ENCODE measurements at regions not wholly inside any gene's neighbourhood (a gene's known extent, or its start where the extent isn't known, plus 50 kb on each side); places are given as distances from the start of the nearest gene placed in this dataset.

- no peak overlapping the region for H3K4me3 ChIP-seq (ENCODE audit: insufficient read depth, low read depth, low read length)
Measured at GRCh38 chr12:22924391-22924790, 299.4 kb downstream of the ETNK1 start.

More at GRCh38 chr12:22924391-22924790, 299.4 kb downstream of the ETNK1 start:
- no peaks in the 10 kb centered on the region for H3K36me3 ChIP-seq (ENCODE audit: control insufficient read depth, insufficient read depth, low read length)
- no peak overlapping the region for H2AFZ ChIP-seq (replicated peaks; ENCODE audit: low read length, poor library complexity)
- H4K5ac ChIP-seq (ENCODE audit: low read depth, low read length): no peak overlapping the region
- H4K8ac ChIP-seq (ENCODE audit: low read depth in 2 of 2, low read length in 2 of 2): no peak overlapping the region
- H2BK5ac ChIP-seq (ENCODE audit: low read depth, low read length, poor library complexity, severe bottlenecking): no peak overlapping the region
- H2BK120ac ChIP-seq (ENCODE audit: low read depth, low read length): no peak overlapping the region
- dilution Hi-C loops (cut with HindIII; ENCODE audit: low sequenced_read_pairs, unreplicated experiment) (no loop called here), intact Hi-C loops (cut with micrococcal nuclease) (no loop called here), in situ Hi-C loops (cut with MboI; ENCODE audit: low sequenced_read_pairs) (no loop called here)
- no peak overlapping the region for H2BK20ac ChIP-seq (ENCODE audit: low read depth, low read length)
- WGBS, 2 experiments (ENCODE audit: extremely low coverage in 2 of 2, insufficient read length in 1 of 2): no CpG with 5 or more reads among the region's 2 CpGs
- no peak overlapping the region for H3K27ac ChIP-seq (ENCODE audit: insufficient read depth, low read length)
- H3K79me1 ChIP-seq (ENCODE audit: low read depth in 1 of 2, low read length in 2 of 2): no peaks in the 10 kb centered on the region
- H2AK9ac ChIP-seq (replicated peaks; ENCODE audit: low read depth, low read length, poor library complexity): no peak overlapping the region
- no peak overlapping the region for H3K23ac ChIP-seq (ENCODE audit: low read depth, low read length)
- no peak overlapping the region for H3K9ac ChIP-seq (ENCODE audit: low read depth, low read length)
- ChIA-PET POLR2A (ENCODE audit: unreplicated experiment) (no interaction called here), CTCF (interaction anchor here (0.6 kb wide), 1 partner anchor 541 kb away, joined by 4 read pairs; no protein-coding TSS in a partner anchor)
- no peak overlapping the region for H3K56ac ChIP-seq (ENCODE audit: extremely low read depth, insufficient read depth, low read length)
- H2AK5ac ChIP-seq (ENCODE audit: low read depth, low read length): no peak overlapping the region
- DNase-seq: no peak
- H3K4me2 ChIP-seq (ENCODE audit: low read depth, low read length): no peak overlapping the region
- TF ChIP-seq NFE2L2 (IDR thresholded peaks at IDR 0.05; ENCODE audit: low read depth, low read length): no peak
- TF ChIP-seq RAD21 (IDR thresholded peaks at IDR 0.05; ENCODE audit: low read length): no peak
- TF ChIP-seq, protein P1, sequence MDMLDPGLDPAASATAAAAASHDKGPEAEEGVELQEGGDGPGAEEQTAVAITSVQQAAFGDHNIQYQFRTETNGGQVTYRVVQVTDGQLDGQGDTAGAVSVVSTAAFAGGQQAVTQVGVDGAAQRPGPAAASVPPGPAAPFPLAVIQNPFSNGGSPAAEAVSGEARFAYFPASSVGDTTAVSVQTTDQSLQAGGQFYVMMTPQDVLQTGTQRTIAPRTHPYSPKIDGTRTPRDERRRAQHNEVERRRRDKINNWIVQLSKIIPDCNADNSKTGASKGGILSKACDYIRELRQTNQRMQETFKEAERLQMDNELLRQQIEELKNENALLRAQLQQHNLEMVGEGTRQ (IDR thresholded peaks at IDR 0.05; ENCODE audit: low read depth, low read length): no peak
- no peak for TF ChIP-seq POLR2A (IDR thresholded peaks at IDR 0.05; ENCODE audit: low read depth, low read length)
- TF ChIP-seq RFX5 (IDR thresholded peaks at IDR 0.05; ENCODE audit: low read depth, low read length): no peak
- no peak for TF ChIP-seq FOS (IDR thresholded peaks at IDR 0.05; ENCODE audit: low read depth, low read length)
- TF ChIP-seq MAZ (IDR thresholded peaks at IDR 0.05; ENCODE audit: borderline replicate concordance, low read depth, low read length): no peak
- TF ChIP-seq BHLHE40 (IDR thresholded peaks at IDR 0.05; ENCODE audit: low read depth, low read length): no peak
- no peak for TF ChIP-seq CHD1 (IDR thresholded peaks at IDR 0.05; ENCODE audit: low read depth, low read length)
- no peak for TF ChIP-seq MAFK (IDR thresholded peaks at IDR 0.05; ENCODE audit: low read depth, low read length)
- TF ChIP-seq, protein P2, sequence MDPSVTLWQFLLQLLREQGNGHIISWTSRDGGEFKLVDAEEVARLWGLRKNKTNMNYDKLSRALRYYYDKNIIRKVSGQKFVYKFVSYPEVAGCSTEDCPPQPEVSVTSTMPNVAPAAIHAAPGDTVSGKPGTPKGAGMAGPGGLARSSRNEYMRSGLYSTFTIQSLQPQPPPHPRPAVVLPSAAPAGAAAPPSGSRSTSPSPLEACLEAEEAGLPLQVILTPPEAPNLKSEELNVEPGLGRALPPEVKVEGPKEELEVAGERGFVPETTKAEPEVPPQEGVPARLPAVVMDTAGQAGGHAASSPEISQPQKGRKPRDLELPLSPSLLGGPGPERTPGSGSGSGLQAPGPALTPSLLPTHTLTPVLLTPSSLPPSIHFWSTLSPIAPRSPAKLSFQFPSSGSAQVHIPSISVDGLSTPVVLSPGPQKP (IDR thresholded peaks at IDR 0.05; ENCODE audit: borderline replicate concordance, low read depth, low read length): no peak
- TF ChIP-seq SMC3 (IDR thresholded peaks at IDR 0.05; ENCODE audit: low read depth, low read length): no peak
- TF ChIP-seq RCOR1 (IDR thresholded peaks at IDR 0.05; ENCODE audit: insufficient replicate concordance, low read length): no peak
- no peak for TF ChIP-seq CTCF (conservative IDR thresholded peaks at IDR 0.05; ENCODE audit: low read depth, low read length)
- TF ChIP-seq MXI1 (IDR thresholded peaks at IDR 0.05; ENCODE audit: borderline replicate concordance, low read depth, low read length): no peak
- TF ChIP-seq CEBPB (IDR thresholded peaks at IDR 0.05; ENCODE audit: low read depth, low read length): no peak
- BruUV-seq (replicated peaks): no TSS peak
- ATAC-seq (ENCODE audit: low read depth): no peak
- H3K4me1 ChIP-seq (ENCODE audit: control insufficient read depth, insufficient read depth, low read length): no peaks in the 10 kb centered on the region
- H3K4ac ChIP-seq (ENCODE audit: low read depth, low read length): no peak overlapping the region
- H4K20me1 ChIP-seq (ENCODE audit: insufficient read depth, low read length): no peaks in the 10 kb centered on the region
- no peaks in the 10 kb centered on the region for H3K9me3 ChIP-seq (ENCODE audit: control insufficient read depth, insufficient read depth, low read length)
- H3K9me1 ChIP-seq (ENCODE audit: insufficient read depth, low read length): no peaks in the 10 kb centered on the region
- H3K14ac ChIP-seq (replicated peaks; ENCODE audit: low read depth, low read length): no peak overlapping the region
- H3K27me3 ChIP-seq (ENCODE audit: control insufficient read depth, insufficient read depth, low read length): 0 out of 2 replicates have a peak, but pooled peaks cover 2% of the 10 kb centered on the region
- H3K18ac ChIP-seq (ENCODE audit: low read depth, low read length): no peak overlapping the region
- no peak overlapping the region for H2BK15ac ChIP-seq (ENCODE audit: low read depth, low read length)
- H4K91ac ChIP-seq (ENCODE audit: insufficient read depth, low read depth, low read length): no peak overlapping the region
